ENCODE measurements at regions not wholly inside any gene's neighbourhood (a gene's known extent, or its start where the extent isn't known, plus 50 kb on each side); places are given as distances from the start of the nearest gene placed in this dataset.

DNA sequence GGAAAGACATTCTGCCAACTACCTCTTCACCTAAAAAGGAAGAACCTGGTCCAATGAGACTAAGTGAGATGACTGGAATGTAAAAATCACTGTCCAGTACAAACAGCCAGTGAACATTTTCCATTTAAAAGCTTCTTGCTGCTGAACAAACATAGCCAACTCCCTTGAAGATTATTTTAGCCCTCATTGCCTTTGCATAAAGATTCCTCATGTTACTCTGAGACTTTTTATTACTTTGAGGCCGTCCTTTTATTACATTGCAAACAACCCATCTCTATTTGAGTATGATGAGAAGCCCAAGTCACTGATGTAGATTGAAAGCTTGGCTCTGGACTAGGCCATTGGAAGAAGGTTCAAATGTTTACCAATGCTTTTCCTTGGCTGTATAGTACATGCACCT, 649.8 kb downstream of the CETN3 start:
- intact Hi-C loops (cut with DNase I; ENCODE audit: low total_unique reads): no loop called here
- WGBS, 2 donors: 79 to 80% methylated on average over 1 of the region's 1 CpG
- no peak for DNase-seq (ENCODE audit: low spot score in 2 of 2)
- H3K4me3 ChIP-seq (ENCODE audit: low read depth, poor library complexity, severe bottlenecking): no peak overlapping the region
- TF ChIP-seq POLR2A (IDR thresholded peaks at IDR 0.05): no peak
- TF ChIP-seq, protein P1, sequence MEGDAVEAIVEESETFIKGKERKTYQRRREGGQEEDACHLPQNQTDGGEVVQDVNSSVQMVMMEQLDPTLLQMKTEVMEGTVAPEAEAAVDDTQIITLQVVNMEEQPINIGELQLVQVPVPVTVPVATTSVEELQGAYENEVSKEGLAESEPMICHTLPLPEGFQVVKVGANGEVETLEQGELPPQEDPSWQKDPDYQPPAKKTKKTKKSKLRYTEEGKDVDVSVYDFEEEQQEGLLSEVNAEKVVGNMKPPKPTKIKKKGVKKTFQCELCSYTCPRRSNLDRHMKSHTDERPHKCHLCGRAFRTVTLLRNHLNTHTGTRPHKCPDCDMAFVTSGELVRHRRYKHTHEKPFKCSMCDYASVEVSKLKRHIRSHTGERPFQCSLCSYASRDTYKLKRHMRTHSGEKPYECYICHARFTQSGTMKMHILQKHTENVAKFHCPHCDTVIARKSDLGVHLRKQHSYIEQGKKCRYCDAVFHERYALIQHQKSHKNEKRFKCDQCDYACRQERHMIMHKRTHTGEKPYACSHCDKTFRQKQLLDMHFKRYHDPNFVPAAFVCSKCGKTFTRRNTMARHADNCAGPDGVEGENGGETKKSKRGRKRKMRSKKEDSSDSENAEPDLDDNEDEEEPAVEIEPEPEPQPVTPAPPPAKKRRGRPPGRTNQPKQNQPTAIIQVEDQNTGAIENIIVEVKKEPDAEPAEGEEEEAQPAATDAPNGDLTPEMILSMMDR (IDR thresholded peaks at IDR 0.05): no peak

GRCh38 chr5:89758146-89758545, 651.4 kb downstream of the CETN3 start:
- DNase-seq (ENCODE audit: low spot score in 2 of 2): no peak
- intact Hi-C loops (cut with DNase I; ENCODE audit: low total_unique reads): no loop called here
- no peak for TF ChIP-seq POLR2A (IDR thresholded peaks at IDR 0.05)
- TF ChIP-seq, protein P1 (IDR thresholded peaks at IDR 0.05): no peak
- H3K4me3 ChIP-seq (ENCODE audit: low read depth, poor library complexity, severe bottlenecking): no peak overlapping the region

GRCh38 chr5:89756955-89757354, 652.6 kb downstream of the CETN3 start:
- no peak overlapping the region for H3K4me3 ChIP-seq (ENCODE audit: low read depth, poor library complexity, severe bottlenecking)
- no peak for DNase-seq (ENCODE audit: low spot score in 2 of 2)
- 49 to 60% methylated on average over 5 of the region's 5 CpGs for WGBS, 2 donors
- intact Hi-C loops (cut with DNase I; ENCODE audit: low total_unique reads): no loop called here
- TF ChIP-seq, protein P1 (IDR thresholded peaks at IDR 0.05): no peak
- no peak for TF ChIP-seq POLR2A (IDR thresholded peaks at IDR 0.05)

- WGBS, 2 donors: 90 to 97% methylated on average over 2 of the region's 2 CpGs
- intact Hi-C loops (cut with DNase I; ENCODE audit: low total_unique reads): no loop called here
- no peak overlapping the region for H3K4me3 ChIP-seq (ENCODE audit: low read depth, poor library complexity, severe bottlenecking)
- TF ChIP-seq POLR2A (IDR thresholded peaks at IDR 0.05): no peak
- TF ChIP-seq, protein P1 (IDR thresholded peaks at IDR 0.05): no peak
- no peak for DNase-seq (ENCODE audit: low spot score in 2 of 2)
Measured at GRCh38 chr5:89755024-89755423, 654.5 kb downstream of the CETN3 start.

GRCh38 chr5:89735082-89735481, 674.5 kb downstream of the CETN3 start:
- intact Hi-C loops (cut with DNase I; ENCODE audit: low total_unique reads): no loop called here
- 27 to 40% methylated on average over 2 of the region's 2 CpGs for WGBS, 2 donors
- DNase-seq (ENCODE audit: low spot score in 2 of 2): no peak
- no peak overlapping the region for H3K4me3 ChIP-seq (ENCODE audit: low read depth, poor library complexity, severe bottlenecking)
- TF ChIP-seq POLR2A (IDR thresholded peaks at IDR 0.05): no peak
- TF ChIP-seq, protein P1 (IDR thresholded peaks at IDR 0.05): no peak

DNA sequence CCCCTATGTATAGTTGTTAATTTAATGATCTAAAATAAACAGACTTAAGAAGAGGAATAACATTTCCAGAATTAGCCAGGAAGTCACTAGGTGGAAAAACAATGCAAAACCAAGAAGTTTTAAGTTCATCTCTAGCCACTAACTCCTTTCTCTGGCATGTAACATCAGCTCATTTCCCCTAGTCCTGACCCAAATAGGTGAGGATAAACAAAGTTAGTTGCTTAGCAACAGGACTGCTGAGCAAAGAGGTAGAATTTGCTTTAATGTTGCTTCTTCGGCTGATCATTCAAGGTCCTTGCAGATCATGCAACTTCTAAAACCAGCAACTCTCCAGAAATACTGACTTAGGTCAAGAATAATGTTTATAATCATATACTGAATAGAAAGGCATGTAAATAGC, 675.8 kb downstream of the CETN3 start:
- intact Hi-C loops (cut with DNase I; ENCODE audit: low total_unique reads): no loop called here
- 63 to 78% methylated on average over 1 of the region's 1 CpG for WGBS, 2 donors
- TF ChIP-seq POLR2A (IDR thresholded peaks at IDR 0.05): no peak
- TF ChIP-seq, protein P1 (IDR thresholded peaks at IDR 0.05): no peak
- no peak for DNase-seq (ENCODE audit: low spot score in 2 of 2)
- no peak overlapping the region for H3K4me3 ChIP-seq (ENCODE audit: low read depth, poor library complexity, severe bottlenecking)
